NCI-H460 (cell line): ENCODE measurements at regions not wholly inside any gene's neighbourhood (a gene's known extent, or its start where the extent isn't known, plus 50 kb on each side); places are given as distances from the start of the nearest gene placed in this dataset.

Experiments used
- DNase-seq: peaks from one replicate; pipeline ENCODE4 v3.0.0-alpha.2; 2016; ENCODE audit warnings: low read depth; ENCODE audit errors: extremely low read depth

- no peak for DNase-seq
Observed at GRCh38 chr3:84439476-84439875, 519.3 kb upstream of the CADM2 start.

- no peak for DNase-seq
Observed at GRCh38 chr3:84440291-84440690, 518.5 kb upstream of the CADM2 start.

GRCh38 chr3:84442533-84442932 lies 516.3 kb upstream of the CADM2 start:
- no peak for DNase-seq

GRCh38 chr3:84444726-84445521 lies 513.9 kb upstream of the CADM2 start:
- no peak for DNase-seq

GRCh38 chr3:84487296-84487695 lies 471.5 kb upstream of the CADM2 start:
- no peak for DNase-seq

- no peak for DNase-seq
Observed at GRCh38 chr3:84504761-84505160, 454.0 kb upstream of the CADM2 start.

- no peak for DNase-seq
Observed at GRCh38 chr3:84510007-84510406, 448.8 kb upstream of the CADM2 start.

GRCh38 chr3:84522893-84523292 lies 435.9 kb upstream of the CADM2 start:
- no peak for DNase-seq

GRCh38 chr3:84536916-84537315 lies 421.9 kb upstream of the CADM2 start:
- DNase-seq, result no peak

GRCh38 chr3:84538597-84538996 lies 420.2 kb upstream of the CADM2 start:
- DNase-seq, result no peak

- no peak for DNase-seq
Observed at GRCh38 chr3:84547207-84547606, 411.6 kb upstream of the CADM2 start.

GRCh38 chr3:84547971-84548970 lies 410.5 kb upstream of the CADM2 start:
- DNase-seq, result peak; percentile 29

GRCh38 chr3:84555629-84556028 lies 403.2 kb upstream of the CADM2 start:
- DNase-seq, result no peak

- DNase-seq, result no peak
Observed at GRCh38 chr3:84566256-84566655, 392.5 kb upstream of the CADM2 start.

- DNase-seq, result no peak
Observed at GRCh38 chr3:84567796-84568195, 391.0 kb upstream of the CADM2 start.

GRCh38 chr3:84573962-84574361 lies 384.8 kb upstream of the CADM2 start:
- DNase-seq, result no peak

- DNase-seq, result no peak
Observed at GRCh38 chr3:84586427-84586826, 372.4 kb upstream of the CADM2 start.

GRCh38 chr3:84600703-84601225 lies 358.0 kb upstream of the CADM2 start:
- peak; percentile 18 for DNase-seq

- peak; percentile 56 for DNase-seq
Observed at GRCh38 chr3:84601303-84601702, 357.5 kb upstream of the CADM2 start.

- no peak for DNase-seq
Observed at GRCh38 chr3:84621823-84622222, 337.0 kb upstream of the CADM2 start.

GRCh38 chr3:84634668-84635067 lies 324.1 kb upstream of the CADM2 start:
- DNase-seq, result no peak
